Stimulated activated CD4-positive, alpha-beta T cell treated with anti-CD3 and anti-CD28 coated beads, TNF-alpha, amount 100 ng/mL, for 1 hour (primary cell): ENCODE measurements at regions not wholly inside any gene's neighbourhood (a gene's known extent, or its start where the extent isn't known, plus 50 kb on each side); places are given as distances from the start of the nearest gene placed in this dataset.
"Not testable (repeated sequence)": the region's sequence is repeated elsewhere in the genome, so short reads cannot be mapped to it uniquely, and the experiment has no call there.

ENCODE experiments used
- DNase-seq, 3 donors: peaks; one replicate each; pipeline ENCODE4 v3.0.0-alpha.2; 2020; ENCODE audit warnings: low read depth in 3 of 3, low spot score in 1 of 3

DNA sequence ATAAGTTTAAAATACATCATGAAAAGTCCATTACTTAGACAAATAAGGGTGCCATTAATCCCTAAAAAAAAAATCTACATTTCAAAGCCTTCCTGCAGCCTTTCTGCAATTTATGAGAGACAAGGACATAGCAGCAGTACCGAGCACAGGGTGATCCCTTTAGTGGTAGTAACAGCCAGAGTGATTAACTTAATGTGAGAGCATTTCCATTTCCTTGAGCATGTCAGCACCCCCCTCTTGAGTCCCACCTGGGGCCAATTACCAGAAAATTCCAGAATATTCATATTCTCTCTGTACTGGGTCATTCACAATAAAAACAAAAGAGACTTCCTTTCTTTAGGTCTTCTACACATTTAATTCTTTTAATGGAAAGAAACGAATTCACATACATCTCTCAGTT is 546.9 kb upstream of the CCDC54 start:
- no peak for DNase-seq

DNA sequence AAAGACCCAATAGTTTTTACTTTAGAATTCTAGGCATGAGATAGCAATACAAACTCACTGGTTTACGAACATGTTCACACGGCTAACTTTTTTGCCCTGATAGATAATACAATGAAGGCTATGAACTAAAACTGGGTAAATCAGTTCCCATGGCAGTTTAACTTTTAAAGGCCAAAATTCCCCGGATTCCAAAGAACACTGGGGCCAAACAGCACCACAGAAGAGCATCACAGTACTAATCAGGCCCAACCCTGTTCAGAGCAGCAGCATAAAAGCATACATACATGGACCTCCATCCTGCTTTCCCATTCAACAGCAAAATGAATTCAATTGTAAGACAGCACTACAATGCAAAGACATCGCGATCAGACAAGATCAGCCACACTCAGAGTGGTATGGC is 540.3 kb upstream of the CCDC54 start:
- no peak for DNase-seq

DNA sequence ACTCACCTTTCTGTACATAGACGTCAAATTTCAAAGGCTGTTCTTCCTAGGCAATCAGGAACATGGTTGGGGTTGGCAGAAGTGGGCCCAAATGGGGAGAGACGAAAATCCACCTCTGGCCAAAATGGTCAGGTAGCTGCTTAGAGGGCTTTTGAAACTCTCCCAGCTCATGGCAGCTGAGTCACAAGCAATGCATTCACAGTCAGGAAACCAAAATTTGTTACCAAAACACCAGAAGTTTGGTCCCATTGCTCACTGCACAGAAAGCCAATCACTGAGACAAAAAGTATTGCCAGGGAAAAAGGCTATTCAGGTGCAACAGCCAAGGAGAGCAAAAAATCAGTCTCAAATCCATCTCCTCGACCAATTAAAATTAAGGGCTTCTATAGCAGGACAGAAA is 539.6 kb upstream of the CCDC54 start:
- no peak for DNase-seq

GRCh38 chr3:106839576-106840280 is 537.5 kb upstream of the CCDC54 start:
- no peak for DNase-seq

GRCh38 chr3:106840319-106840718 is 536.9 kb upstream of the CCDC54 start:
- DNase-seq: no peak

GRCh38 chr3:106842151-106842550 is 535.1 kb upstream of the CCDC54 start:
- DNase-seq: no peak

GRCh38 chr3:106844638-106845037 is 532.6 kb upstream of the CCDC54 start:
- no peak for DNase-seq

DNA sequence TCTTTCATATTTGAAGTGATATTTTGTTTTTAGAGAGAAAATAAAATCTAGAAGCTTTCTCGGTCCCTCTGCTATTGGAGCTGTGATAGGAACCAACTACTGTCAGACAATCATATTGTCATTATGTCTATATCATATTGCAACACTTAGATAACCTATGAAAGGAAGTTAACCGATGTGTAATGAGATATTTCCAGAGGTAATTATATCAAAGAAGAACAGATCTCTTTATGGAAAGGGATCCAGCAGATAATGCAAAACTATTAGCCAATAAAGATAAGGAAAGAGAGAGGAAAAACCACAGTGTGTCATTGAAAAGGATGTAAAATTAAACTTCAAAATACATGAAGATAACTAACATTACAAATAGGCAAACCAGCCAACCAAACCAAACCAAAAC is 529.1 kb upstream of the CCDC54 start:
- DNase-seq: no peak

DNA sequence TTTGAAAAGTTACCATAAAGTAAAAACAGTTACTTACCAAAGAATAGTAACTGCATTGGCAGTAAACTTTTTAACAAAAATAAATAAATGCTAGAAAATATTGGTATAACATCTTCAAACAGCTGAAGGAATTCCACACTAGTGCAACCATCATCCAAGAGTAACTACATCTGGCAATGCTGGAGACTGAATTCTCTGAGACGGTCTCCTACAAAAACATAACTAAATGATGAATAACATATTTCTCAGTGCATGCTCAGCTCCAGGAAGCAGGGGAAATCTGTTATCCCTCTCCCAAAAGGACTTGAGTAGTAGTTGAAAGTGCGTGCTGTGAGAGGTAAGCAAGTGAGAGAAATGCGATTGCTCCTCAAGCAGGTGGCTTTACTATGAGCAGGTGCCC is 526.8 kb upstream of the CCDC54 start:
- DNase-seq: no peak

- not testable (repeated sequence) for DNase-seq
Observed at GRCh38 chr3:106858321-106858720, 518.9 kb upstream of the CCDC54 start.

DNA sequence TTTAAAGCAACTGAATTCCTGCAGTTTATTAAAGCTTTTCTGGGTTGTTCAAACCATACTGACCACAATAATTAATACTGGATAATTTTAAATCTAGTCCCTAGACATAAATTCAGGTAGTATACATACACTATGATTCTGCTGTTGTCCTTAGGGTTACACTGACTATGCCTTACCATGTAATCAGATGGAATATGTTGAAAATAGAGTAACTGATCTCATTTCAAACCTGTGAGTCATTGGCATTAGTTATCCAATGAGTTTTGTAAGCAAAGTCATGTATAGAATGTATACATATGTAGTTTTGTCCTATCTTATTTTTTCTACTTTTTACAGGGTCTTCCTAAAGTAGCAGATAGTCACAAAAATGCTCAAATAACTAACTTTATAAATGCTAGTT is 517.1 kb upstream of the CCDC54 start:
- no peak for DNase-seq

DNA sequence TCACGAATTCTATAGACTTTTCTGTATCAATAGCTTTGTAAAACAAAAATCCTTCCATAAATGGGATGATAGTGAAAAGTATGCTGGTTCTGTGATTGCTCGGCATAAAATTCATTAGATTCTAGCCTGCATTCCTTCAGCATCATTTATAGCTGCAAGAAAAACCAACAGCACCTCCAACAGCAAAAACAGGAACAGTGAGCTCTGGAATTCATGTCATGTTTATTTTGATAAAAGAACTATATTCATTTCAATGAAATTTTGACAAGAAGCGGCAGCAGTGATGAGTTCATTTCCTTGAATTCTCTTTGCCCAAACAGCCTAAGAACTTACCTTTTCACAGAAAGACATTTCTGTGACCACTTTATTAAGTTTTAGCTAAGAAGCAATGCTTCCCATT is 515.2 kb upstream of the CCDC54 start:
- no peak for DNase-seq

GRCh38 chr3:106877627-106878026 is 499.6 kb upstream of the CCDC54 start:
- DNase-seq: no peak

GRCh38 chr3:106880206-106880605 is 497.0 kb upstream of the CCDC54 start:
- DNase-seq: no peak

DNA sequence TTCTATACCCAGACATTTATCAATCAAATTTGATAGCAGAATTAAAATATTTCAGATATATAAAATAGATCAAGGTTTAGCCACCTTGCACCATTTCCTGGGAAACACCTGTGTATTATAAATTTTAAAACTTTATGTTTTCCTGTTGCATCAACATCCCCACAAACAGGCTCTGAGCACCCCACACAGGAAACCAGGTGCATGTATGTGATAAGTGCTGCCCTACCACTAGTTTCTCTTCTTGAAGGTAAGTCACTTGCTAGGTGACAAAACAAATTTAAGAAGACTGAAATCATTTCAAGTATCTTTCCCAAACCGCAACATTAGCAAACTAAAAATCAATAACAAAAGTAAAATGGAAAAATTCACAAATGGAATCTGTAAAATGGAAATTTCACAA is 496.1 kb upstream of the CCDC54 start:
- no peak for DNase-seq

GRCh38 chr3:106882297-106882696 is 494.9 kb upstream of the CCDC54 start:
- no peak for DNase-seq

- DNase-seq: no peak
Observed at GRCh38 chr3:106906074-106906473, 471.2 kb upstream of the CCDC54 start.

DNA sequence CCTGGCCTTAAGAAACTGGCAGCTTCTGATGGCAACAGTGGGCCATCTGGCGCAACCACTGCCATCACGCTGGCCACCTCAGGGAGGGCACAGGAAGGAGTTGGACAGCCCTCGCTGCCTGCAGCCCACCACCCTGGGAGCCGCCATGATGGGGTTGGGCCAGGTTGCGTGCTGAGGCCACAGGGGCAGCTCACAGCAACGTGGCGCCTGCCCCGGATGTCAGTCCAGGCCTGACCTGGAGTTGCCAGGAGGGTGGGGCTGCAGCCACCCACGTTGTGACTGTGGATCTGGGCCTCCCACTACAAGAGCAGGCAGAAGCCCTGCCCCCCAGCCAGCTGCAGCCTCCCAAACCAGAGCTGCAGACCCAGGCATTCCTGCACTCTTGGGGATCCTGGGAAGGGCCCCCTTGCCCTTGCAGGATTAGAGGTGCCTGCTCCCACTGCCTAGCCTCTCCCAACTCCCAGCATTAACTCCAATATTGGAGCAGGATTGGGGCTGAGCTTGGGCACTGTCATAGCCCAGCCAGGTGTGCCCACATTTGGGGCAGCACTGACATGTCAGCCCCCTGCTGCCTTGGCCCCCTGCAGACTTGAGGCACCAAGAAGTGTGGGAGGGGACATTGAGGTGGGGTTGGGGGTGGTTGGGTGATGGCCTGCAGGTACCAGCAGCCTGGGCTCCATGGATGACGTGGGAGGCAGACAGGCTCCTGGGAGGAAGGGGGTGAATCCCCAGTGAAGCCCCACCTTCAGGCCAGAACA is 468.9 kb upstream of the CCDC54 start:
- no peak for DNase-seq

DNA sequence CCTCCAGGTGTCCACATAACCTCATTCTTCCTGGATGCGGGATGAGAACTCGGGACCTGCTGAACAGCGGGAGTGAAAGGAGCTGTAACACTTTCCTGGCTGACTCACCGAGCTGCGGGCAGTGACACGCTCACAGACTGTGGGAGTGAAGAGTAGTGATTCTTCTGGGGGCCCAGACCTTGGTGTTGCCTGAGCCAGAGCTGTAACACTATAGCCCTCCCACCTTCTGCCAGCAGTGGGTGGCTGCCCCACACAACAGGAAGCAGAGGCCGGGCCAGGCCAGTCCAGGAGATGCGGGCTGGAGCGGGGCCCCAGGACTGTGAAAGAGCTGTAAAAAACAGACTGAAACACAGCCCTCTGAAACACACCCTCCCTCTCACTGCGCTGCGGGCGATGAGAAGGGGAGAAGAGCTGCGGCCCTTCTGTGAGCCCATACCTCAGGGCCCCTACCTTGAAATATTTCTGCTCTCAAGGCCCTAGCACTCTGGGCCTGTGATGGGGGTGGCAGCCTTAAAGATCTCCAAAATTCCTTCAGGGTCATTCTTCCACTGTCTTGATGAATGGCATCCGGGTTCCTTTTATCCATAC is 464.0 kb upstream of the CCDC54 start:
- no peak for DNase-seq

GRCh38 chr3:106913966-106914365 is 463.3 kb upstream of the CCDC54 start:
- DNase-seq: no peak

DNA sequence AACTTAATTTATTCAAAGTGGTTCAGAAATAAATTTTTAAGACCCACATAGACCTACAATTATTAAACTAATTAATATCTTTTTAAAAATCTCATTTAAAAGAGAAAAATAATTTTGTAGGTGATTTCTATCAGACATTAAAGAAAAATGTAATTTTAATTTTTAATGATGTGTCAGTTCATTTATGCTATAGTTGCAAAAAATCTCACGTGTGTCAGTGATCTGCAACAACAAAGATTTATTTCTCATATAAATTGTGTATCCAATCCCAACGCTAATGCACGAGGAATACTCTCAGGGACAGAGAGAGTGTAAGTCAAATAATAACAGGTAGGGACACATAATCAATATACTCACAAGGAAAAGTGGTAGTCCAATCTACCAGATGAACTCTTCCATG is 456.6 kb upstream of the CCDC54 start:
- no peak for DNase-seq

GRCh38 chr3:106929081-106929480 is 448.2 kb upstream of the CCDC54 start:
- no peak for DNase-seq
